ENCODE measurements at regions not wholly inside any gene's neighbourhood (a gene's known extent, or its start where the extent isn't known, plus 50 kb on each side); places are given as distances from the start of the nearest gene placed in this dataset.

DNA sequence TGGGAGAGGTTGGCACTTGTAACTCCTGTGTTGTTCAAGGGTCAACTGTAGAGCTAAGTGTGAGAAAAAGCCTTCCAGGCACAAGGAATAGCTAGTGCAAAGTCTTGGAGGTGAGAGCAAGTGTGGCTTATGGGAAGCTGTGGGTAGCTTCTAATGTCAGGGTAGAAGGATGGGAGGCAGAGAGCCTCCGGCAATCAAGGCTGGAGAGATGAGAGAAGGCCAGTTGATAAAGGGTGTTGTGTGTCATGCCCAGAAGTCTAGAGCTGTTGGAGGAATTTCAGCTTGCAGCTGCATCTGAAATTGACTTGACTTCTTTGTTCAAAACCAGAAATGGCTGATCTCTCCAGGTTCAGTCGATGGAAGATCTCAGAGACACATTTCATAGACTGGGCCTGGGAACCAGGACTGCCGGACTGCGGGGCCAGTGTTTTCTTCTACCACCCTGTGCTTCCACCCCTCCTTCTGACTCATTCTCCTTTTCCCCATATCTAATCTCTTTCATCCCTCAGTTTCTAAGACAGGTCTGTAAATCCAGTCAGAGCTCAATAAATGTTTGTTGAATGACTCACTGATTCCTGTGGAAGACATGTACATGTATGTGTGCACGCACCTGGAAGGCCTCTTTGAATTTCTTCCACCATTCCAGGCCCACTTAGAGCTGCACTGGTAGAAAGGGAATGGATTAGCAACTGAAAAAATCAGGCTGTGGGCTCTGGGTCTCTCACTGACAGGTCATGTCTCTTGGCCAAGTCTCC lies 67.8 kb upstream of the KLF4 start:
- TF ChIP-seq CTCF (conservative IDR thresholded peaks at IDR 0.05; ENCODE audit: low read depth in 2 of 2) (no peak), EZH2 (IDR thresholded peaks at IDR 0.05; ENCODE audit: low read depth, unreplicated experiment) (no peak)

All from GM23338 (cell line).